Cardiac septum (tissue), 1 donor: ENCODE measurements at regions not wholly inside any gene's neighbourhood (a gene's known extent, or its start where the extent isn't known, plus 50 kb on each side); places are given as distances from the start of the nearest gene placed in this dataset.

ENCODE experiments used
- DNase-seq: peaks from one replicate; pipeline ENCODE4 v3.0.0-alpha.2; 2020; ENCODE audit warnings: low spot score
- intact Hi-C: fragments of 100-400 bp; cut with DNase I; formaldehyde crosslinking; loops from one replicate; pipeline ENCODE4 v1.14.0; 2022
- donor health status: DM: no; HTN: no; CAD: no.

DNA sequence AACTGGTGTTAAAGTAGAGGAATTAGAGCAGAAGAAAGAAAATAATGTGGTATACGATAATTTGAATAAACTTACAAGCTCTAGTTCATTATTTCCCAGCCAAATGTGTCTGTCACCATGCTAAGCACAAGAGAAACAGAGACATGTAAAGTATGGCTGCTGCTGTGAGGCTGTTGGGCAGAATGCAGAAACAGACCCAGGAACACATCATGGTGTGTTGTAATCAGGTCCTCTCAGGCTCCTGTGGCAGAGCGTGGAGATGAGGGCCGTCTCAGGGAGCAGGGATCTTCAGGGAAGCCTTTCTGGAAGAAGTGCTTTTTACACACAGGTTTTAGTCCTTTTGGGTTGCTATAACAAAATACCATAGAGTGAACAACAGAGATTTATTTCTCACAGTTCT, 710.7 kb upstream of the SGCG start:
- no peak for DNase-seq
- intact Hi-C loops = no loop called here

DNA sequence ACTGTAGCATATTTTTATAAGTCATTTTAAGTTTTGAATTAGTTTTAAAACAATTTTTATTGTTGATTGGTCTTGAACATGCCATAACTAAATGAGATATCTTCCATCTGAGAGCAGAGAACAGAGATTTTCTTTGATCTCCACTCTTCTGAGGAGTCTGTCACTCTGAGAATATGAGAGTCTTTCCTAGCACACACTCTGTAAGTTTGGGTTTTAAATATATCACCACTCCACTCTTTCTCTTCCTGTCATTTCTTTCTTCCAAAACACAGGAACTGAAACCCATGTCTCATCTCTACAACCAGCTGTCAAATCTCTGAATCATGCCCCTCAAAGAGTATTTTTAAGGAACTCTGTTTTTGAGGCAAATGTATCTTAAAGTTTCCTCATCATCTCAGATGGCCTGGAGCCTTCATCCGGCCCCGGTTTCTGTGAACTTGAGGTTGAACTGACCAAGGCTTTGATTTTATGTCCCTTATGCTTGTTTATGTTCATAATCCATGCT, 698.2 kb upstream of the SGCG start:
- DNase-seq = no peak
- intact Hi-C loops = no loop called here

DNA sequence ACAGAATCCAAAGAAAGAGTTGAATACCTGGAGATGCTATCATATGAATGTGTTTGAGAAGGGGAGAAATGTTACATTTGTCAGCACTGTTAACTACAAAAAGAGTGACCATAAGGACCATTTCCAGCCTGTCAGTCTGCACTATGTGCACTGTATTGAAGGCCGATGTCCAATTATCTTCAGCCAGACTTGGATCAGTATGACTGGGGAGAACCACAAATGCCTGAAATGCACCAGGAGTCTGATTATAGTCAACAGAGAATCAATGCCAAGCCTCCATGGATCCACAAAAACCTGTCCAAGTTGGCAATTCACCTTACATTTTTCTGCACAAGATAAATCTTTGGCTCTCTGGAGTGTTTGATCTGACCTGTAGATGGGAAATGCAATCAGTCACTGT, 697.5 kb upstream of the SGCG start:
- intact Hi-C loops = no loop called here
- DNase-seq = no peak

- DNase-seq = no peak
- intact Hi-C loops = no loop called here
Observed at GRCh38 chr13:22486490-22486889, 694.3 kb upstream of the SGCG start.

GRCh38 chr13:22487932-22488331, 692.8 kb upstream of the SGCG start:
- DNase-seq = no peak
- intact Hi-C loops = no loop called here

DNA sequence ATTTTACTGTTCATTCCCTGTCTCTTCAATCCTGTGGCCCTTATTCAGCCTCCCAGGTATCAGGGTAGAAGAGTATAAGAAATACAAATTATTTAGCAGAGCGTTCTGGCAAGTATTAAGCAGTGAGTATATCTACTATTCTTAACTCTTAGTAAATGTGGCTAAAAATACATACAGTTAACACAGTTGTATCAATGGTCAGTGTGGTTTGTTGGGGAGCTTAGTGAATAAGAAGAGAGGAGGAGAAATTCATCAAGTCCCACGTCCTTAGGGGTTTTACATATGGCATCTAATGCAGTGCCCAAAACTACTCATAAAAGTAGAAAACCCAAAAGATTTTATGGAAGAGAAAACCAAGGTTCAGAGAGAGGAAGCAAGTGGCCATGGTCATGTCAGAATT, 691.0 kb upstream of the SGCG start:
- DNase-seq = no peak
- intact Hi-C loops = no loop called here

GRCh38 chr13:22495819-22496218, 685.0 kb upstream of the SGCG start:
- intact Hi-C loops = no loop called here

GRCh38 chr13:22496803-22497508, 683.8 kb upstream of the SGCG start:
- no peak for DNase-seq
- intact Hi-C loops = no loop called here

More at GRCh38 chr13:22495819-22496218, 685.0 kb upstream of the SGCG start:
- no peak for DNase-seq

DNA sequence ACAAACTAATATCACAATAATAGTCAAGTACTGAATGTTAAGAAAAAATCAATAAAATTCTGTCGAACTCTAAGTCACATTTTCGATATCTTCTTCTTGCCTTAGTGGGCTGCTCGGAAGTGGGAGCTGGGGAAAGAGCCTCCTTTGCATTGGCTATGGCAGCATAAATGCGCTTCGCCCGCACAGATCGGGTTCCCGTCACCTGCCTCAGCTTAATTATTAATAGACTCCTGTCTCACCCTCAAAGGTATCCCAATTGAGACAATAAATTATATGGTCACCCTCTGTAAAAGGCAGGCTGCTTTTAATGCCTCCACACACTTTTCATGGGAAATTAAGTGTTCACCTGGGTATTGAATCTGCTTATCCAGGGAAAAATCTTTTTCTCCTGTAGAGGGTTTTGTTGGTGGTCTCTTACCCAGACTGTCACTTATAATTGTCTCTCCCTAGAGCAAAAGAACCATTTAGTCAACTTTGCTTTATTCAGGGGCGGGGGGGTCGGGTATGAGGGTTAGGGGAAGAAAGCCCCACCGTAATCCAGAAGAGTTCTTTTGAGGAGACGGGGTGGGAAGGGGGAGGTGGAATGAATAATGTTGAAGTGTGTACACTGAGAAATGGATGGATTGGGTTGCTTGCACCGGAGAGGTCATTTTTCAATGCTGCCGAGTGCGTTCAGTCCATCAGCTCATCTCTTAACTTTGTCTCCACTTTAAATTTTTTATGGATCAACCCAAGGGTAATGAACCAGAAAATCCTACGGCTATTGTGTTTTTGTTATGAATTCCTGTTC, 682.6 kb upstream of the SGCG start:
- intact Hi-C loops = no loop called here
- DNase-seq = no peak

DNA sequence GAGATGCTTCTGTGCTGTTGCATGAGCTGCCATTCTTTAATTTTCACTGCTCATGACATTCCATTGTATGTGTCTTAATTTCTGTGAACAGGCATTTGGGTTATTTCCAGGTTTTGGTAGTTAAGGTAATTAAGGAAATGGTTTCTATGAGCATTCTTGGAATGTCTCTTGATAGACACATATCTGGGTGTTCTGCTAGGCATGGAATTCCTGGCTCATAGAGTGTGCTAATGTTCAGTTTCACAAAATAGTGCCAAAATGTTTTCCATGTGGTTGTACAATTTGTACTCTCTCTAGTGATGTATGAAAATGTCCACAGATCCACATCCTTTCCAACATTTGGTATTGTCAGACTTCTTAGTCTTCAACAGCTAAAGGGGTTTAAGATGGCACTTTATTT, 680.9 kb upstream of the SGCG start:
- intact Hi-C loops = no loop called here
- no peak for DNase-seq

DNA sequence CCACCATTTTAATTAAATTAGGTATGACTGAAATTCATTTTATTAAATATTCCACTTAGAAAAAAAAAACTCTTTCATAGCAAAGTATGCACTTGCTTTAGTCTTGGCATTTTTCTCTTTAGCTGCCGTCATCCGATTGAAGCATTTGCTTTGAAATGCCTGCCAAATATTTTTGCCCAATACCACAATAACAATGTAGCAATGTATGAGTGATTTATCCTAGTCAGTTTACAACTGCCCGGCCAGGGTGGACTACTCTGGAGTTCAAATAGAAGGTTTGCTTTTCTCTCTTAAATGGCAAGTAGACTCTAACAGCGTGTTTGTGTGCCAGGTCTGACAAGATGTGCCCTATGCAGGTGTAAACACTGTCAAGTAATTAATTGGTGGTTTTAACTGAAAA, 675.3 kb upstream of the SGCG start:
- intact Hi-C loops = no loop called here
- DNase-seq = no peak

- DNase-seq = no peak
- intact Hi-C loops = no loop called here
Observed at GRCh38 chr13:22506096-22506691, 674.6 kb upstream of the SGCG start.

GRCh38 chr13:22517544-22517943, 663.2 kb upstream of the SGCG start:
- no peak for DNase-seq
- intact Hi-C loops = no loop called here

GRCh38 chr13:22536851-22537250, 643.9 kb upstream of the SGCG start:
- DNase-seq = no peak
- intact Hi-C loops = no loop called here

DNA sequence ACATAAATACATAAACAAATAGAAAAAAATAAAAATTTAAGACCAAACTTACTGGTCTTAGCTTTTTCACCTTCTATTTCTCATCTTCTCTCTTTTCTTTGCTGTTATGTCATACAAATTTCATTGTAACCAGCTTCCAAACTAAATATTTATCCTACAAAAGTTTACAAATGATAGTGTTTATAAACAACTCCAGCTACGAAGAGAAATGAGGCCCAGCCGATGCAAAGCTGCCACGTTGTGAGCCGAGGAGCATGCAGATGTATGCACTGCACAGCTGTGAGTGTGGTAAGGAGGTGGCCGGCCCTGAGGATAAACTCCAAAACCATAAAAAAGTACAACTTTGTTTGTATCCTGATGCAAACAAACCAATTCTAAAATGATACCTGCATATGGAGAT, 642.4 kb upstream of the SGCG start:
- DNase-seq = no peak
- intact Hi-C loops = no loop called here

DNA sequence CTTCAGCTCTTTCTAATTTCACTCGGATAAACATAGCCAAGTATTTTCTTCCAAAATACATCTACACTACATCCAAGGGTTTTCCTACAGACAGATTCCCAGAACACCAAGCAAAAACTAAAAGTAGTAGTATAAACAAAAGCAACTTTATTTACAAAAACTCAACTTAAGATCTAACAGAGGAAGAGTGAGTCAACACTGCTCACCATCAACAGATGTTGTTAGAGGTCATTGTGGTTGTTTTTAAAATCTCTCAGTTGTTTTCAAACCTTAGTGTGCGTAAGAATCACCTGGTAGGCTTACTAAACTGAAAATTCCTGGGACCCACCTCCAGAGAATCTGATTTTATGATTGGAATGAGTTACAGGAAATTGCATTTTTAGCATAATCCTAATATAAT, 631.7 kb upstream of the SGCG start:
- intact Hi-C loops = no loop called here
- DNase-seq = no peak

GRCh38 chr13:22561581-22561980, 619.2 kb upstream of the SGCG start:
- no peak for DNase-seq
- intact Hi-C loops = no loop called here

DNA sequence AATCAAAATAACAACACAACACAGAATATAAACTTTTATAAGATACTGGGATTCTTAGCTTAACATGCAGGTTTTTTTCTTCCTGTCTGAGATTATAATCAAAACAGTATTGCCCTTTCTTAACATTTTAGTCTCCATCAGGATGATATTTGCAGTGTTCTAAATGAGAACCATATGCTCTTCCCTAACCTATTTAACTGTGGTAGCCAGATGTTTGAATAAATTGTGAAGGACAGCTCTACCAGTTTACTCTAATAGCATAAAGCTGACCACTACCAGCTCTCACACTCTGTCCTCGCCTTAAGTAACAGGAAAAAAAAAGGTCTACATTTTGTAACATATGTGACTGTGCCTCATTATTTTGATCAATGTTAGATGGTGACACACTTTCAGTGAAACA, 618.7 kb upstream of the SGCG start:
- no peak for DNase-seq
- intact Hi-C loops = no loop called here

- intact Hi-C loops = no loop called here
- DNase-seq = no peak
Observed at GRCh38 chr13:22563272-22563671, 617.5 kb upstream of the SGCG start.

GRCh38 chr13:22569811-22570210, 611.0 kb upstream of the SGCG start:
- intact Hi-C loops = no loop called here

DNA sequence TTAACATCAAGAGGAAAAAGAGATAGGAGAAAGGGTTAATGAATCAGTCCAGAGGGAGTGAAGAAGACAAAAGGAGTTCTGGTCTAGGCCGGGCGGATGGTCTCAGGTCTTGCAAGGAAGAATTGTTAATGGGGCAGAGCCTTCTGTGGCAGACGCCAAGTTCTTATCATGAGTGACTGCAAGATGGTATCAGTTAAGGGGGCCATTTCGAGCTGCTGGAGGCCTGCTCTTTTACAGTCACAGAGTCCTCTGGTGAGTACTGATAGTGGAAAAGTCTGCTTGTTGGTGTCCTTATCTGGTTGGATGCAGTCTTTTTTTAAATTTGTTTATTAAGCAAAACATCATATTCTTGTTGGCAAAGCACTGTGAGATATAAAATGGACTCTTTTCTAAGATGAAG, 590.9 kb upstream of the SGCG start:
- intact Hi-C loops = no loop called here
- no peak for DNase-seq

More at GRCh38 chr13:22569811-22570210, 611.0 kb upstream of the SGCG start:
- no peak for DNase-seq
